Vagina (tissue), 2 donors: ENCODE measurements at regions not wholly inside any gene's neighbourhood (a gene's known extent, or its start where the extent isn't known, plus 50 kb on each side); places are given as distances from the start of the nearest gene placed in this dataset.

Source experiments
- DNase-seq, 2 donors: peaks; one replicate each; pipeline ENCODE4 v3.0.0-alpha.2; 2017; ENCODE audit errors: extremely low spot score in 2 of 2
- H3K27ac ChIP-seq: fragments of 200-600 bp; sonication (generic); one replicate; pipeline ENCODE4 v1.5.1; 2019
- H3K27me3 ChIP-seq: fragments of 200-600 bp; sonication (generic); one replicate; pipeline ENCODE4 v1.5.1; 2019
- H3K36me3 ChIP-seq, 2 donors: fragments of 200-600 bp; sonication (generic); one replicate each; pipeline ENCODE4 v1.5.1; 2017 to 2019
- H3K4me1 ChIP-seq: fragments of 200-600 bp; sonication (generic); one replicate; pipeline ENCODE4 v1.5.1; 2019
- H3K4me3 ChIP-seq, 2 donors: fragments of 200-600 bp; sonication (generic); 1 replicate in 1 of 2; 2 replicates in 1 of 2; pipeline ENCODE4 v1.5.1; 2016 to 2019
- H3K9me3 ChIP-seq: fragments of 200-600 bp; sonication (generic); one replicate; pipeline ENCODE4 v1.5.1; 2019
- CTCF ChIP-seq, 3 experiments: fragments of 450-650 bp in 2 of 3; fragments of 200-600 bp in 1 of 3; sonication (generic) in 1 of 3; IDR thresholded peaks; one replicate each; pipeline ENCODE4 v1.5.1; 2017 to 2019; ENCODE audit warnings: antibody characterized with exemption in 3 of 3, mild to moderate bottlenecking in 2 of 3, moderate library complexity in 2 of 3
- POLR2A ChIP-seq, 2 donors: fragments of 450-650 bp; IDR thresholded peaks; one replicate each; pipeline ENCODE4 v1.6.1; 2017; ENCODE audit warnings: antibody characterized with exemption in 2 of 2, mild to moderate bottlenecking in 2 of 2, moderate library complexity in 2 of 2
- POLR2AphosphoS5 ChIP-seq, 2 donors: sonication (generic); formaldehyde crosslinking; IDR thresholded peaks; one replicate each; pipeline ENCODE4 v1.9.0; 2017; ENCODE audit warnings: antibody characterized with exemption in 2 of 2, mild to moderate bottlenecking in 2 of 2, low read depth in 1 of 2; ENCODE audit not compliant: insufficient read depth in 1 of 2
- intact Hi-C: fragments of 100-400 bp; cut with DNase I; formaldehyde crosslinking; loops from one replicate; pipeline ENCODE4 v1.15.1; 2023

GRCh38 chr15:29880886-29881285 is 58.6 kb upstream of the TJP1 start:
- no peaks in the 10 kb centered on the region for H3K4me1 ChIP-seq
- TF ChIP-seq POLR2AphosphoS5 (IDR thresholded peaks at IDR 0.05; ENCODE audit: insufficient read depth in 1 of 2, low read depth in 1 of 2) (no peak), CTCF (IDR thresholded peaks at IDR 0.05) (no peak), POLR2A (IDR thresholded peaks at IDR 0.05) (no peak)
- H3K9me3 ChIP-seq: no peaks in the 10 kb centered on the region
- no peaks in the 10 kb centered on the region for H3K27me3 ChIP-seq
- no peak overlapping the region for H3K27ac ChIP-seq
- H3K4me3 ChIP-seq: no peak overlapping the region
- intact Hi-C loops: no loop called here
- no peak for DNase-seq
- no peaks in the 10 kb centered on the region for H3K36me3 ChIP-seq

GRCh38 chr15:29880341-29880740 is 58.1 kb upstream of the TJP1 start:
- intact Hi-C loops: no loop called here
- H3K27me3 ChIP-seq: no peaks in the 10 kb centered on the region
- no peak for DNase-seq
- no peak overlapping the region for H3K27ac ChIP-seq
- no peaks in the 10 kb centered on the region for H3K9me3 ChIP-seq
- H3K4me3 ChIP-seq: no peak overlapping the region
- no peaks in the 10 kb centered on the region for H3K36me3 ChIP-seq
- no peak for TF ChIP-seq POLR2A (IDR thresholded peaks at IDR 0.05)
- no peak for TF ChIP-seq CTCF (IDR thresholded peaks at IDR 0.05)
- TF ChIP-seq POLR2AphosphoS5 (IDR thresholded peaks at IDR 0.05; ENCODE audit: insufficient read depth in 1 of 2, low read depth in 1 of 2): no peak
- no peaks in the 10 kb centered on the region for H3K4me1 ChIP-seq

GRCh38 chr15:29874977-29875376 is 52.7 kb upstream of the TJP1 start:
- no peak overlapping the region for H3K27ac ChIP-seq
- no peak for DNase-seq
- H3K4me1 ChIP-seq: peaks cover 21% of the 10 kb centered on the region
- no peak overlapping the region for H3K4me3 ChIP-seq
- intact Hi-C loops: no loop called here
- no peak for TF ChIP-seq CTCF (IDR thresholded peaks at IDR 0.05)
- TF ChIP-seq POLR2AphosphoS5 (IDR thresholded peaks at IDR 0.05; ENCODE audit: insufficient read depth in 1 of 2, low read depth in 1 of 2): no peak
- no peak for TF ChIP-seq POLR2A (IDR thresholded peaks at IDR 0.05)
- no peaks in the 10 kb centered on the region for H3K9me3 ChIP-seq
- H3K27me3 ChIP-seq: no peaks in the 10 kb centered on the region
- H3K36me3 ChIP-seq: no peaks in the 10 kb centered on the region

- Histone ChIP-seq H3K4me3 (no peak overlapping the region), H3K27ac (no peak overlapping the region), H3K36me3 (no peaks in the 10 kb centered on the region), H3K27me3 (no peaks in the 10 kb centered on the region), H3K4me1 (peaks cover 31% of the 10 kb centered on the region), H3K9me3 (no peaks in the 10 kb centered on the region)
- TF ChIP-seq POLR2AphosphoS5 (IDR thresholded peaks at IDR 0.05; ENCODE audit: insufficient read depth in 1 of 2, low read depth in 1 of 2): no peak
- intact Hi-C loops: no loop called here
- no peak for DNase-seq
Measured at GRCh38 chr15:29873947-29874411, 51.7 kb upstream of the TJP1 start.

GRCh38 chr15:29873264-29873663 is 51.0 kb upstream of the TJP1 start:
- Histone ChIP-seq H3K36me3 (no peaks in the 10 kb centered on the region), H3K27me3 (no peaks in the 10 kb centered on the region), H3K4me3 (no peak overlapping the region), H3K9me3 (no peaks in the 10 kb centered on the region), H3K4me1 (peaks cover 35% of the 10 kb centered on the region), H3K27ac (no peak overlapping the region)
- TF ChIP-seq CTCF (IDR thresholded peaks at IDR 0.05): no peak
- no peak for DNase-seq
- intact Hi-C loops: no loop called here

- Histone ChIP-seq H3K27ac (no peak overlapping the region), H3K9me3 (no peaks in the 10 kb centered on the region), H3K27me3 (no peaks in the 10 kb centered on the region), H3K4me1 (peaks cover 35% of the 10 kb centered on the region), H3K36me3 (no peaks in the 10 kb centered on the region), H3K4me3 (no peak overlapping the region)
- intact Hi-C loops: no loop called here
- DNase-seq: no peak
- TF ChIP-seq POLR2A (IDR thresholded peaks at IDR 0.05) (no peak), CTCF (IDR thresholded peaks at IDR 0.05) (no peak), POLR2AphosphoS5 (IDR thresholded peaks at IDR 0.05; ENCODE audit: insufficient read depth in 1 of 2, low read depth in 1 of 2) (no peak)
Measured at GRCh38 chr15:29872716-29873115, 50.4 kb upstream of the TJP1 start.
